Stomach (tissue), 8 donors: ENCODE measurements at regions not wholly inside any gene's neighbourhood (a gene's known extent, or its start where the extent isn't known, plus 50 kb on each side); places are given as distances from the start of the nearest gene placed in this dataset.

Experiments used
- DNase-seq, 2 donors: peaks; one replicate each; pipeline versions ENCODE4 v3.0.0 to v3.0.0-alpha.2; 2013 to 2019
- H3K27ac ChIP-seq, 5 donors: fragments of 200-600 bp in 4 of 5; sonication (generic) in 4 of 5; one replicate each; pipeline ENCODE4 v1.5.1; 2013 to 2019; ENCODE audit warnings: mild to moderate bottlenecking in 1 of 5, moderate library complexity in 1 of 5
- H3K27me3 ChIP-seq, 3 donors: fragments of 200-600 bp; sonication (generic); one replicate each; pipeline ENCODE4 v1.5.1; 2017 to 2019; ENCODE audit warnings: mixed run types in 1 of 3
- H3K36me3 ChIP-seq, 4 donors: fragments of 200-600 bp; sonication (generic); 1 replicate in 3 of 4; 2 replicates in 1 of 4; pipeline ENCODE4 v1.5.1; 2016 to 2019
- H3K4me1 ChIP-seq, 4 donors: fragments of 200-600 bp; sonication (generic); one replicate each; pipeline ENCODE4 v1.5.1; 2016 to 2019
- H3K4me3 ChIP-seq, 4 donors: fragments of 200-600 bp; sonication (generic) in 3 of 4; one replicate each; pipeline ENCODE4 v1.5.1; 2016 to 2019; ENCODE audit warnings: mild to moderate bottlenecking in 1 of 4
- H3K9me3 ChIP-seq, 4 donors: fragments of 200-600 bp; sonication (generic); one replicate each; pipeline ENCODE4 v1.5.1; 2016 to 2019
- EP300 ChIP-seq: sonication (generic); formaldehyde crosslinking; IDR thresholded peaks from one replicate; pipeline ENCODE4 v1.6.1; 2017; ENCODE audit warnings: antibody characterized with exemption
- POLR2A ChIP-seq, 4 donors: fragments of 450-650 bp; IDR thresholded peaks; one replicate each; pipeline ENCODE4 v1.6.1; 2016; ENCODE audit warnings: antibody characterized with exemption in 4 of 4, control low read depth in 2 of 4, mild to moderate bottlenecking in 1 of 4, moderate library complexity in 1 of 4
- POLR2AphosphoS5 ChIP-seq, 3 donors: sonication (generic); formaldehyde crosslinking; IDR thresholded peaks; one replicate each; pipeline ENCODE4 v1.6.1; 2016; ENCODE audit warnings: antibody characterized with exemption in 3 of 3
- WGBS, 5 donors: extraction: QIAGEN DNeasy Blood & Tissue Kit in 3 of 5; methylation state at CpG; one replicate each; pipeline versions ENCODE4 v1.1.5 to v1.1.7; 2013 to 2018; 5-methylcytosine and 5-hydroxymethylcytosine counted together
- intact Hi-C: fragments of 100-400 bp; cut with DNase I; formaldehyde crosslinking; loops from one replicate; pipeline ENCODE4 v1.15.1; 2023; ENCODE audit warnings: low total_unique reads
- TF ChIP-seq, protein P1 (sequence below), 7 experiments: fragments of 450-650 bp in 4 of 7; fragments of 200-600 bp in 3 of 7; sonication (generic) in 3 of 7; IDR thresholded peaks; one replicate each; pipeline ENCODE4 v1.5.1; 2016 to 2019; ENCODE audit warnings: antibody characterized with exemption in 7 of 7, control low read depth in 2 of 7, mild to moderate bottlenecking in 1 of 7
- donor health status: healthy with polysubstance abuse.
- donor health status: Bipolar disorder and iron deficiency.
- donor health status: healthy.

DNA sequence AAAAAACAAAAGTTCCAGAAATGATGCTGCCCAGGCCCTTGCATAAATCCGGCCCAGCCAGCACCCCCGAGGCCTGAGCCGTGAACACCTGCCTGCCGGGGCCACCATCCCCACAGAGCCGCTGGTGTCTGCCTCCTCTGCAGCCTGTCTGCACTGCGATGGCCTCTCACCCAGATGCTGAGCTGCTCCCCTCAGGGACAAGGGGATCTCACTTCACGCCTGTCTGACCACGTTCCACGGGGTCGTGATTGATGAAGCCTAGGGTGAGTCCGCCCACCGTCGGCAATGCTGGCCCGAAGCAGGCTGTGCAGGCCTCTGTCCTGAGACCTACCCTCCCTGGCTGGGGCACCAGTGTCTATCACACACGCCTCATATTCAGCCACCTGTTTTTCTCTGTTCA, 444.2 kb downstream of the EIPR1 start:
- no peak for DNase-seq
- no peaks in the 10 kb centered on the region for H3K36me3 ChIP-seq
- intact Hi-C loops = no loop called here
- peaks cover 0 to 3% (median 0%) of the 10 kb centered on the region in 3 donors for H3K27me3 ChIP-seq
- TF ChIP-seq POLR2AphosphoS5 (IDR thresholded peaks at IDR 0.05) (no peak), POLR2A (IDR thresholded peaks at IDR 0.05) (no peak), EP300 (no peak)
- TF ChIP-seq, protein P1, sequence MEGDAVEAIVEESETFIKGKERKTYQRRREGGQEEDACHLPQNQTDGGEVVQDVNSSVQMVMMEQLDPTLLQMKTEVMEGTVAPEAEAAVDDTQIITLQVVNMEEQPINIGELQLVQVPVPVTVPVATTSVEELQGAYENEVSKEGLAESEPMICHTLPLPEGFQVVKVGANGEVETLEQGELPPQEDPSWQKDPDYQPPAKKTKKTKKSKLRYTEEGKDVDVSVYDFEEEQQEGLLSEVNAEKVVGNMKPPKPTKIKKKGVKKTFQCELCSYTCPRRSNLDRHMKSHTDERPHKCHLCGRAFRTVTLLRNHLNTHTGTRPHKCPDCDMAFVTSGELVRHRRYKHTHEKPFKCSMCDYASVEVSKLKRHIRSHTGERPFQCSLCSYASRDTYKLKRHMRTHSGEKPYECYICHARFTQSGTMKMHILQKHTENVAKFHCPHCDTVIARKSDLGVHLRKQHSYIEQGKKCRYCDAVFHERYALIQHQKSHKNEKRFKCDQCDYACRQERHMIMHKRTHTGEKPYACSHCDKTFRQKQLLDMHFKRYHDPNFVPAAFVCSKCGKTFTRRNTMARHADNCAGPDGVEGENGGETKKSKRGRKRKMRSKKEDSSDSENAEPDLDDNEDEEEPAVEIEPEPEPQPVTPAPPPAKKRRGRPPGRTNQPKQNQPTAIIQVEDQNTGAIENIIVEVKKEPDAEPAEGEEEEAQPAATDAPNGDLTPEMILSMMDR (IDR thresholded peaks at IDR 0.05) = no peak
- no peak overlapping the region for H3K27ac ChIP-seq
- peaks cover 0 to 16% (median 11%) of the 10 kb centered on the region in 4 donors for H3K9me3 ChIP-seq
- H3K4me3 ChIP-seq = no peak overlapping the region
- 51 to 74% (median 63%) methylated on average over 15 of the region's 15 CpGs for WGBS, 5 donors
- no peaks in the 10 kb centered on the region for H3K4me1 ChIP-seq

DNA sequence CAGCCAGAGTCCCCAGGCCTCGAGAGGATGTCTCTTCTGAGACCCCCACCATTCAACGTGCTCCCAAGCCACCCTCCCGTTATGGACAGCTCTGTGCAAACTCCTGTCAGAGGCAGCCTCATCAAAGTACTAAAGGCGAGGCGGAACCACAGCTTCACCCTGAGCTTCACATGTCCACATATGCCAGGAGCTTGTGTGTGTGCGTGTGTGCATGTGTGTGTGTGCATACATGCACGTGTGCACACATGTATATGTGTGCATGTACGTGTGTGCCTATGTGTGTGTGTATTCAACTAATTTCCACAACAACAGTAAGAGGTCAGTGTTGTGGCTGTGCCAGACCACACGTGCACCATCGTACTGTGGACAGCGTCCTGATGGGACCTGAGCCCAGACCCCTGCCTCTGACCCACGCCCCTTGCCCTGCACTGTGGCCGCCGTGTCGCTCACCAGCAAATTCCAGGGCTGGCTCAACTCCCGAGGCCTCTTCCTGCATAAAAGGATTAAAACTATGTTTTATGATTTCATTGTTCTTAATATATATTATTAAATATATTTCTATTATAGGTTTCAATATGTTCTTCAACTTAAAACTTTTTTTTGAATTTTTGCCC, 444.8 kb downstream of the EIPR1 start:
- Histone ChIP-seq H3K36me3 (no peaks in the 10 kb centered on the region), H3K4me3 (no peak overlapping the region), H3K9me3 (peaks cover 0 to 16% (median 11%) of the 10 kb centered on the region in 4 donors), H3K27me3 (no peaks in the 10 kb centered on the region), H3K27ac (no peak overlapping the region), H3K4me1 (no peaks in the 10 kb centered on the region)
- no peak for DNase-seq
- intact Hi-C loops = no loop called here
- TF ChIP-seq POLR2A (IDR thresholded peaks at IDR 0.05) = no peak
- TF ChIP-seq EP300 = no peak
- TF ChIP-seq, protein P1 (IDR thresholded peaks at IDR 0.05) = no peak
- TF ChIP-seq POLR2AphosphoS5 (IDR thresholded peaks at IDR 0.05) = no peak
- 75 to 87% (median 82%) methylated on average over 16 of the region's 16 CpGs for WGBS, 5 donors

DNA sequence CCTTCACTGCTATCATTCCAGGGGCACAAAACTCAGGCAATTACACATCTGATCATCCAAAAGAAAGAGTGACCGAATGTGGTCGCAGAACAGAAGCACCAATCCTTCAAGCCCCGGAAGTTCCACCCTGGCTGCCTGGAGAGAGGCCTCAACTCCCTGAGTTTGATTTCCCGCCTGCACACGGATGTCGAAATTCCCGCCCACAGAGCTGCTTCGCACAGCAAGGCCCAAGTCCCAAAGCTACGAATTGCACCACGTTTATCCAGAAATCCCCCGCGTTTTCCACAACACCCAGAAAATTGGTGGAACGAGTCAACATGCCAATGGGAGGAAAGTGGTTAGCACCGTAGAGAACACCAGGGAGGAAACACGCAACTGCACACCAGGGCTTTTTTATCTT, 445.4 kb downstream of the EIPR1 start:
- Histone ChIP-seq H3K4me1 (no peaks in the 10 kb centered on the region), H3K36me3 (no peaks in the 10 kb centered on the region), H3K27ac (no peak overlapping the region), H3K9me3 (peaks cover 0 to 16% (median 11%) of the 10 kb centered on the region in 4 donors), H3K27me3 (no peaks in the 10 kb centered on the region), H3K4me3 (no peak overlapping the region)
- DNase-seq = no peak
- no peak for TF ChIP-seq POLR2AphosphoS5 (IDR thresholded peaks at IDR 0.05)
- TF ChIP-seq, protein P1 (IDR thresholded peaks at IDR 0.05) = no peak
- intact Hi-C loops = no loop called here
- WGBS, 5 donors = 71 to 86% (median 80%) methylated on average over 15 of the region's 15 CpGs

DNA sequence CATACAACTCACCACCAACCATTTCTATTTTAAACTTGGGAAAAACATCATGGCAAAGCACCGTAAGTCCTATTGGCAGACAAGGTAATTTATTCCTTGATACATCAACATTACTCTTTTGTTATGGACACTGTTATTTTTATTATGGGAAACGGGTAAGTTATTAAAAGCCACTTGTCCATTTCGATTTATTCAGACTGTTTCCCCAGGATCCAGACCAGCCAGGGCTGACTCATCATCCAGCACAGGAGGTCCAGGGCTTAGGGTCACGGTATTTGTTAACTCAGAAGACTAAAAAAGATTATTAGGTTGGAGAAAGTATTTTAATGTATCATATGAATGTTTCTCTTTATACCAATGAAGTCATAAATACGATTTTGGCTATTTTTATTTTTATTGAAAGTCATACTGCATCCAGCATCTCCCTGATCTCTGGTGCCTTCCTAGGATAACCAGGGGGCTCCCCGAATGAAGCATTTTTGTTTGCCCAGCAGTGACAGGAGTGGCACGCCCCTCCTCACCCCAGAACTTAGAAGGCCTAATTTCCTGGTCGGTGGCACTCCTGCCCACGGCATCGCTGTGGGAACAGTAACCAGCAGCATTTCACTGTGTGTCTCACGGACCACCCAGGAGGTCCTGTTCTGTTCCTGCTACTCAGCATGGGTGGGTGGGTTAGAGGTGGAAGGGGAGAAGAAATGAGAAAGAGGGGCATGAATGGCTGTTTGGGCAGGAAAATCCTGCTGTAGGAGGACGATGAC, 446.1 kb downstream of the EIPR1 start:
- TF ChIP-seq POLR2A (IDR thresholded peaks at IDR 0.05) = no peak
- H3K4me3 ChIP-seq = no peak overlapping the region
- no peak for DNase-seq
- H3K36me3 ChIP-seq = no peaks in the 10 kb centered on the region
- H3K9me3 ChIP-seq = peaks cover 0 to 16% (median 11%) of the 10 kb centered on the region in 4 donors
- intact Hi-C loops = no loop called here
- 66 to 81% (median 77%) methylated on average over 12 of the region's 12 CpGs for WGBS, 5 donors
- H3K4me1 ChIP-seq = no peaks in the 10 kb centered on the region
- H3K27me3 ChIP-seq = no peaks in the 10 kb centered on the region
- no peak overlapping the region for H3K27ac ChIP-seq

DNA sequence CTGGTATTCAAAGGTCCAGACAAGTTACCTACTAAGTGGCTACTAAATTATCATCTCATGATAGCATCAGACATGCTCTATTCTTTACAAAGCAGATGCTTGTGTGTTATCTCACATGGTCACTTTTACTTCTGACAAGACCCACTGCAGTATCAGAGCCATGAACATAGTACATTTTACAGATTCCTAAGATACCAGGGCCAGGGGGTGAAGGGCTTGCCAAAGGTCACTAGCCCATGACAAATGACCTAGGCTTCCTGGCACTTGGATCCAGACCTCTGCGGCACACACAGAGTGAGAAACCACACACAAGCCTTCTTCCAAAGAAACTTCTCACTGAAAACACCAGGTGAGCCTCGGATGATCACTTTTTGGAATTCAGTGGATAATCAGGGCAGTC, 446.8 kb downstream of the EIPR1 start:
- H3K27me3 ChIP-seq = no peaks in the 10 kb centered on the region
- H3K27ac ChIP-seq = no peak overlapping the region
- no peak for TF ChIP-seq EP300
- TF ChIP-seq POLR2A (IDR thresholded peaks at IDR 0.05) = no peak
- TF ChIP-seq POLR2AphosphoS5 (IDR thresholded peaks at IDR 0.05) = no peak
- TF ChIP-seq, protein P1 (IDR thresholded peaks at IDR 0.05) = no peak
- no peaks in the 10 kb centered on the region for H3K36me3 ChIP-seq
- no peaks in the 10 kb centered on the region for H3K4me1 ChIP-seq
- DNase-seq = no peak
- 72 to 86% (median 78%) methylated on average over 2 of the region's 2 CpGs for WGBS, 5 donors
- peaks cover 0 to 16% (median 11%) of the 10 kb centered on the region in 4 donors for H3K9me3 ChIP-seq
- H3K4me3 ChIP-seq = no peak overlapping the region
- intact Hi-C loops = no loop called here
